GM12874 (cell line): ENCODE measurements at regions not wholly inside any gene's neighbourhood (a gene's known extent, or its start where the extent isn't known, plus 50 kb on each side); places are given as distances from the start of the nearest gene placed in this dataset.

Experiments
- TF ChIP-seq, protein P1 (sequence below): IDR thresholded peaks from 2 replicates; pipeline ENCODE4 v1.5.1; 2011; ENCODE audit warnings: low read depth, mild to moderate bottlenecking, control low read depth, low read length, moderate library complexity; ENCODE audit not compliant: insufficient read depth

GRCh38 chr11:122604621-122605020 lies 50.9 kb upstream of the UBASH3B start:
- TF ChIP-seq, protein P1, sequence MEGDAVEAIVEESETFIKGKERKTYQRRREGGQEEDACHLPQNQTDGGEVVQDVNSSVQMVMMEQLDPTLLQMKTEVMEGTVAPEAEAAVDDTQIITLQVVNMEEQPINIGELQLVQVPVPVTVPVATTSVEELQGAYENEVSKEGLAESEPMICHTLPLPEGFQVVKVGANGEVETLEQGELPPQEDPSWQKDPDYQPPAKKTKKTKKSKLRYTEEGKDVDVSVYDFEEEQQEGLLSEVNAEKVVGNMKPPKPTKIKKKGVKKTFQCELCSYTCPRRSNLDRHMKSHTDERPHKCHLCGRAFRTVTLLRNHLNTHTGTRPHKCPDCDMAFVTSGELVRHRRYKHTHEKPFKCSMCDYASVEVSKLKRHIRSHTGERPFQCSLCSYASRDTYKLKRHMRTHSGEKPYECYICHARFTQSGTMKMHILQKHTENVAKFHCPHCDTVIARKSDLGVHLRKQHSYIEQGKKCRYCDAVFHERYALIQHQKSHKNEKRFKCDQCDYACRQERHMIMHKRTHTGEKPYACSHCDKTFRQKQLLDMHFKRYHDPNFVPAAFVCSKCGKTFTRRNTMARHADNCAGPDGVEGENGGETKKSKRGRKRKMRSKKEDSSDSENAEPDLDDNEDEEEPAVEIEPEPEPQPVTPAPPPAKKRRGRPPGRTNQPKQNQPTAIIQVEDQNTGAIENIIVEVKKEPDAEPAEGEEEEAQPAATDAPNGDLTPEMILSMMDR: no peak

- TF ChIP-seq, protein P1: no peak
Observed at GRCh38 chr11:122601141-122602125, 54.1 kb upstream of the UBASH3B start.

DNA sequence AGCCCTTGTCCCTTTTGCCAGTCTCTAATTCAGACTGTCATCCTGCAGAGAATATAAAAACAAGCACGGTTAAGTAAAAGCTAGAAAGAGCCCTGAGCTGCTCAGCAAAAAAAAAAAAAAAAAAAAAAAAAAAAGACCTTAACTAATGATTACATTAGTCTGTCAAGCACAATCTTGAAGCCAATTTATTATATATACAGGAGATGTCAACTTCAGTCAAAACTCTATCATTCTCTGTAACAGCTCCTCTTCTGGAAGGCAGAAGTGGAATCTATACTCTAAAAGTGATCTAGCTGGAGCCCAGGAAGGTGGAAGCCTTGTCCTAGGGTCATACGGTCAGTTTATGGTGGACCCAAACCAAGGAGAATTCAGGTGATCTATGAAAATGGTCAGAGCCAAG lies 55.2 kb upstream of the UBASH3B start:
- TF ChIP-seq, protein P1: no peak

DNA sequence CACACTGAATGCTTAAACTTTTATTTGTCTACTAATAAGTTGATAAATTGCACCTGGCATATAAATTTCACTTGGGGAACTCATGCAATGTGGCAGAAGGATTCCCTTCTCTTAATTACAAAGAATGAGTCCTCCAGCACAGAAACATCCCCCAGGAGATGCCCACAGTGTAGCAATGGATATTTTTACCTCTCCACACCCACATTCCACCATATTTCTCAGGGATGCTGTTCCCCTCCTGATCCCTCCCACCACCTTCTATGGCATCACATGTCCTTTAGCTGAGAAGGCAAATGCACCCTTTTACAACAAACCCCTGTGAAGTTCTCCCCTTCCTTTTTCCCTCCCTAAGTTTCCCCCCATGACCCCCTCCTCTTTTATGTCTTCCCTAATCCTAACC lies 56.1 kb upstream of the UBASH3B start:
- TF ChIP-seq, protein P1: no peak

DNA sequence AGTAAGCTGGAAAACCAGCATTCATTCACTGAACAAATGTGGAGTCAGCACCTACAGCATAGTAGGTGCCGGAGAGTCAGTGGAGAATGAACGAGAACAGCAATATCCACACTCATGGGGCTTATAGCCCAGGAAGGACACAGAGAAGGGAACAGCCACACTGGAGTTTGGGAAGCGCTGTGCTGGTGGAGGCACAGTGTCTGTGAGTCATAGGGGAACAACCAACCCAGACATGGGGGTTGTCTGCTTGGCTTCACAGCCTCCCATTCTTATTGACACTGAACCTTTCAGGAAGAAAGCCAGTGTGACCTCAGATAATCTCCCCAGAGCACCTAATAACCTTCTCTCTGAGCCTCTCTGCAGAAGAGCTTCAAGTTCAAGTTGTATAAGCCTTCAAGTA lies 56.6 kb upstream of the UBASH3B start:
- TF ChIP-seq, protein P1: no peak

GRCh38 chr11:122597511-122597910 lies 58.0 kb upstream of the UBASH3B start:
- TF ChIP-seq, protein P1: no peak

- TF ChIP-seq, protein P1: no peak
Observed at GRCh38 chr11:122594986-122595645, 60.4 kb upstream of the UBASH3B start.
